ENCODE measurements at regions not wholly inside any gene's neighbourhood (a gene's known extent, or its start where the extent isn't known, plus 50 kb on each side); places are given as distances from the start of the nearest gene placed in this dataset.

- TF ChIP-seq GATA2 (IDR thresholded peaks at IDR 0.05; ENCODE audit: low read depth, low read length): no peak
- no peak for TF ChIP-seq GATA3 (IDR thresholded peaks at IDR 0.05; ENCODE audit: low read depth, low read length)
Observed at GRCh38 chr14:101118746-101119591, 215.4 kb upstream of the RTL1 start.
